Inflammatory macrophage (primary cell): ENCODE measurements at regions not wholly inside any gene's neighbourhood (a gene's known extent, or its start where the extent isn't known, plus 50 kb on each side); places are given as distances from the start of the nearest gene placed in this dataset.

Source experiments
- DNase-seq, 2 donors: peaks; one replicate each; pipeline ENCODE4 v3.0.0-alpha.2; 2020 to 2022

DNA sequence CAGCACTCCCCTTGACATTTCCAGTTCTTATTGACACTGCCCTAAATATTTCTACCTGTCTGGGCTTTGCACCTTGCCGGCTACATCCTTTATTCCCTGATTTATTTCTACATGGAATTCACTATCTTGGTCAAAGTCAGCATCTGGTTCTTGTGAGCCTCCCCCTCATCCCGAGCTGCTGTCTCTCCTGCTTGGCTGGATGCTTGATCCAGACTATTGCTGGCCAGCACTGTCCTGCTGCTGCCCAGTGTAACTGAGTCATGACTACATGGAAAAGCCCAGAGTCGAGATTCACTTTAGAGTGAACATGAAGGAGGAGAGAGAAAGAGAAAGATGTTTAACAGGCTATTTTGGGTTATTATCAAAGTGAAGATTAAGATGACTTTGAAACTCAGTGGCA, 142.2 kb downstream of the OPN5 start:
- DNase-seq, result no peak

DNA sequence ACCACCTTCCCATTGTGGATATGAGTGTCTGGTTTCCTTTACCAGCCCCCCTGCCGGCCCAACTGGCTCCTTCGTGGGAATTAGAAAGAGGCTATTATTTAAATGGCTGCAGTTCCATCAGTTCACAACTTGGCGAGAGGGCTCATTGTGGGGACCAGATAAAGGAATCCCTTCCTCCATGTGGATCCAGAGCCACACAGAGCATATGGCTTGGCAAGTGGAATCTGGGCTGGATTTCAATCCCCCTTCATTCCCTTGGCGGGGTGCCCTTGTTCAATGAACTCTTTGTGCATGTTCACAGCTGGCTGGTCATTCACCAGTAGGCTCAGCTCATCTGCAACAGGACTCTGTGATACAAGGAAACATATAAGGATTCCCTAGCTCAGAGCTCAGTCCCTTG, 140.6 kb downstream of the OPN5 start:
- no peak for DNase-seq

DNA sequence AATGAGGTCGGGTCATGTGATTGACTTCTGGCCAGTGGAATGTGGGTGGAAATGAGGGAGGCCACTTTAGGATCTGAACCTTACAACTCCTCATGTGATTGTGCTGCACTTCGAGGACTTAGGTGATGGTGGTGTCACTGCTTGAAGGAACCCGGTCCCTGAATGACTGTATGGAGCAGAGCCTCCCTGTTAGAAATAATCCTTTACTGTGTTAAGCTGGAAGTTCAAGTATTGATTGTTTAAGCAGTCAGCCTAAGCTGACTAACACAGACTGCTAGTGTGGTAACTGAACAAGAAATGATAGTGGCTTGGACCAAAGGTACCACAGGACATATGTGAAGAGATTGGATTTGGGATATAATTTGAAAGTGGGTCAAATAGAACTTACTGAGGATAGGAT, 138.0 kb downstream of the OPN5 start:
- DNase-seq, result no peak

GRCh38 chr6:47917811-47918210, 136.0 kb downstream of the OPN5 start:
- DNase-seq, result no peak

- DNase-seq, result no peak
These were observed 135.4 kb downstream of the OPN5 start for GRCh38 chr6:47917202-47917601.

GRCh38 chr6:47915017-47915416, 133.2 kb downstream of the OPN5 start:
- no peak for DNase-seq

DNA sequence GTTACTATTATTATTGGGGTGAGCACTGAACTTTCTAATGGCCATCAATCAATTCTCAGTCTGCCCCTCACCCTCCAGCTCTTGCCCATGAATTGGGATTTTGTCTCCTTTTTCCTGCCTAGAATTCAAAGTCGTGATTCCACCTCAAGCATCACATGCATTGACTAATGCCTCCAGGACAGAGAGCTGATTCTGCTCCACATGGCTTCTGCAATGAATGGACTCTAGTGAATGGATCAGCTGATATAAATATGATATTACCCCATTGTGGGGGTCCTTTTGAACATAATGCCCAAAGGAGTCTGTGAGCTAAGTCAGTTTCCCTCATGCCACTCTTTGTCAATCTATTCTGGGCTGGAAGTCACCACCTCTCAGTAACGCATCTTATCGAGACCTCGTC, 126.4 kb downstream of the OPN5 start:
- DNase-seq, result no peak

GRCh38 chr6:47905717-47906116, 123.9 kb downstream of the OPN5 start:
- no peak for DNase-seq

DNA sequence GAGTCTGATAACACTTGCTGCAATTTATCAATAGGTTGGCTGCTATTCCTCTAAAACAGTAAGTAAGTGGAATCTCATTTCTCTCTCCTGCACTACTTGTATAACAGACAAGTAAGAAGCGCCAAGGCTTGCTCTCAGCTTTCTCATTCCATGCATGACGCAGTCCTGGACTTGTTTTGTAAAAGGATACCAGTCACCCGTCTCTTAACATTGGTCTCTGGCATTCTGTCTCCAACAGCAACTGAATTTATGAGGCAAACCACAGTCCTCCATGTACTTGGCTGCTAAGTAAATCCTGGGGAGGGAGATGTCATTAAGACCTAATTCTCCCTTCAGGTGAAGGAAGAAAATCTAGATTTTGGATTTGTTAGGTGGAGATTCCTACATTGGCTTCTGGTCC, 115.4 kb downstream of the OPN5 start:
- no peak for DNase-seq

DNA sequence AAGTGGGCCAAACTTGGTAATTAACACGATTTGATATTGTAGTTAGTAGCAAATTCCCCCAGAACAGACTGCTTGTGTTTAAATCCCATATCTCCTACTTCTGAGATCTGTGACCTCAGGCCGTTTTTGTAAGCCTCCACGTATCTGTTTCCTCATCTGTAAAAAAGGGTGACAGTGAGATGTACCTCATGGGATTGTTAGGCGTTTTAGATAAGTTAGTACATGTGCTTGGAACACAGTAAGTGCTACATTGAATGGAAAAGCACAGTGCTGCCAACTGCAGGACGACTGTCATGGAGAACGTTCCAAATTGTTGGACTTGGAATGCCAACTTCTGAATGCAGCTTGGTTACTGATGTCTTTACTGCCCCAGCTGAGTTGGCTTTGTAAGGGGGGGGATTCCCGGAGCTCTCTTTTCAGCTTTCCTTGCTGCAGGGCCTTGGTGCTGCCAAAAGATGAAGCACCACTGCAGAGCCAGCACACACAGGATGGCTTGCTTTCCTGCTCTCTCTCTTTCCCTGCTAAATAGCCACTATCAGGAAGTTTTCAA, 108.6 kb downstream of the OPN5 start:
- DNase-seq, result no peak

GRCh38 chr6:47879015-47879414, 97.2 kb downstream of the OPN5 start:
- DNase-seq, result no peak
